IMR-90 (cell line): ENCODE measurements at regions not wholly inside any gene's neighbourhood (a gene's known extent, or its start where the extent isn't known, plus 50 kb on each side); places are given as distances from the start of the nearest gene placed in this dataset.

Experiments used
- ATAC-seq: fragments of 200-7000 bp; cut with Tn5 transposase; 2 replicates; pipeline ENCODE4 v1.9.1; 2020; ENCODE audit warnings: low read depth, mild to moderate bottlenecking, moderate library complexity
- BruUV-seq: library from RNA; stranded (reverse); fragments of 400-500 nt; replicated peaks from 2 replicates; lab custom pipeline; 2021; lab: Mats Ljungman, UMichigan
- CTCF ChIA-PET: fragments of 300-600 bp; formaldehyde crosslinking; extraction: SDS; loops from one replicate; lab custom pipeline; 2021; ENCODE audit warnings: antibody characterized with exemption; lab: Yijun Ruan, JAX
- POLR2A ChIA-PET: fragments of 300-600 bp; sonication (Branson Sonifier 250); formaldehyde crosslinking; loops from one replicate; lab custom pipeline; 2022; ENCODE audit warnings: antibody characterized with exemption; ENCODE audit not compliant: unreplicated experiment; lab: Charles Lee
- DNase-seq: peaks from one replicate; pipeline ENCODE4 v3.0.0; 2013
- H2AFZ ChIP-seq: replicated peaks from 2 replicates; pipeline ENCODE3; 2013; ENCODE audit warnings: low read length, mild to moderate bottlenecking; ENCODE audit not compliant: poor library complexity
- H2AK5ac ChIP-seq: 2 replicates; pipeline ENCODE4 v1.6.1; 2013; ENCODE audit warnings: low read depth, low read length, inconsistent platforms
- H2AK9ac ChIP-seq: replicated peaks from 2 replicates; pipeline ENCODE3; 2013; ENCODE audit warnings: mild to moderate bottlenecking, low read depth, low read length, moderate library complexity; ENCODE audit not compliant: poor library complexity
- H2BK120ac ChIP-seq: 2 replicates; pipeline ENCODE4 v1.6.1; 2013; ENCODE audit warnings: low read depth, low read length, inconsistent platforms
- H2BK15ac ChIP-seq: 3 replicates; pipeline ENCODE4 v1.6.1; 2013; ENCODE audit warnings: low read depth, low read length, inconsistent platforms
- H2BK20ac ChIP-seq: 2 replicates; pipeline ENCODE4 v1.6.1; 2013; ENCODE audit warnings: low read depth, mild to moderate bottlenecking, inconsistent platforms, low read length, moderate library complexity
- H2BK5ac ChIP-seq: 2 replicates; pipeline ENCODE4 v1.6.1; 2013; ENCODE audit warnings: mild to moderate bottlenecking, low read depth, low read length, inconsistent platforms; ENCODE audit not compliant: poor library complexity, severe bottlenecking
- H3K14ac ChIP-seq: replicated peaks from 2 replicates; pipeline ENCODE4 v1.6.1; 2013; ENCODE audit warnings: low read depth, low read length, inconsistent platforms
- H3K18ac ChIP-seq: 2 replicates; pipeline ENCODE4 v1.6.1; 2013; ENCODE audit warnings: low read depth, low read length, control low read depth
- H3K23ac ChIP-seq: 2 replicates; pipeline ENCODE4 v1.6.1; 2013; ENCODE audit warnings: low read depth, low read length, inconsistent platforms
- H3K27ac ChIP-seq: 2 replicates; pipeline ENCODE4 v1.5.1; 2013; ENCODE audit warnings: mild to moderate bottlenecking, control low read depth, low read length; ENCODE audit not compliant: insufficient read depth
- H3K27me3 ChIP-seq: 2 replicates; pipeline ENCODE4 v1.6.1; 2013; ENCODE audit warnings: low read length; ENCODE audit not compliant: control insufficient read depth, insufficient read depth
- H3K36me3 ChIP-seq: 2 replicates; pipeline ENCODE4 v1.6.1; 2013; ENCODE audit warnings: low read length, mixed read lengths; ENCODE audit not compliant: control insufficient read depth, insufficient read depth
- H3K4ac ChIP-seq: 2 replicates; pipeline ENCODE4 v1.6.1; 2013; ENCODE audit warnings: low read depth, low read length, inconsistent platforms
- H3K4me1 ChIP-seq: 2 replicates; pipeline ENCODE4 v1.6.1; 2013; ENCODE audit warnings: low read length, mixed read lengths; ENCODE audit not compliant: control insufficient read depth, insufficient read depth
- H3K4me2 ChIP-seq: 2 replicates; pipeline ENCODE4 v1.6.1; 2013; ENCODE audit warnings: low read depth, mild to moderate bottlenecking, control low read depth, low read length, moderate library complexity
- H3K4me3 ChIP-seq: 2 replicates; pipeline ENCODE4 v1.5.1; 2013; ENCODE audit warnings: low read depth, mild to moderate bottlenecking, control low read depth, low read length, moderate library complexity; ENCODE audit not compliant: insufficient read depth
- H3K56ac ChIP-seq: 2 replicates; pipeline ENCODE4 v1.6.1; 2013; ENCODE audit warnings: low read length, inconsistent platforms; ENCODE audit not compliant: insufficient read depth; ENCODE audit errors: extremely low read depth
- H3K79me1 ChIP-seq, 2 experiments: 2 replicates each; pipeline ENCODE4 v1.6.1; 2013; ENCODE audit warnings: low read length in 2 of 2, inconsistent platforms in 1 of 2, low read depth in 1 of 2
- H3K9ac ChIP-seq: 2 replicates; pipeline ENCODE4 v1.6.1; 2013; ENCODE audit warnings: low read depth, low read length, control low read depth
- H3K9me1 ChIP-seq: 2 replicates; pipeline ENCODE4 v1.6.1; 2013; ENCODE audit warnings: low read length, inconsistent platforms; ENCODE audit not compliant: insufficient read depth
- H3K9me3 ChIP-seq: 2 replicates; pipeline ENCODE4 v1.6.1; 2013; ENCODE audit warnings: low read length; ENCODE audit not compliant: control insufficient read depth, insufficient read depth
- H4K20me1 ChIP-seq: 2 replicates; pipeline ENCODE4 v1.6.1; 2013; ENCODE audit warnings: low read length, inconsistent platforms; ENCODE audit not compliant: insufficient read depth
- H4K5ac ChIP-seq: 2 replicates; pipeline ENCODE4 v1.6.1; 2013; ENCODE audit warnings: mild to moderate bottlenecking, low read depth, low read length, control low read depth
- H4K8ac ChIP-seq, 2 experiments: 2 replicates each; pipeline ENCODE4 v1.6.1; 2013; ENCODE audit warnings: low read depth in 2 of 2, low read length in 2 of 2, control low read depth in 1 of 2, inconsistent platforms in 1 of 2
- H4K91ac ChIP-seq: 2 replicates; pipeline ENCODE4 v1.6.1; 2013; ENCODE audit warnings: low read depth, low read length, inconsistent platforms; ENCODE audit not compliant: insufficient read depth
- CTCF ChIP-seq: conservative IDR thresholded peaks from 2 replicates; pipeline ENCODE4 v1.5.1; 2012; ENCODE audit warnings: mild to moderate bottlenecking, low read depth, low read length, improper control_type of control experiment
- MXI1 ChIP-seq: IDR thresholded peaks from 2 replicates; pipeline ENCODE4 v1.6.1; 2012; ENCODE audit warnings: low read depth, mild to moderate bottlenecking, low read length, moderate library complexity, borderline replicate concordance
- RAD21 ChIP-seq: IDR thresholded peaks from 2 replicates; pipeline ENCODE4 v1.6.1; 2012; ENCODE audit warnings: low read length, improper control_type of control experiment
- RCOR1 ChIP-seq: IDR thresholded peaks from 2 replicates; pipeline ENCODE4 v1.6.1; 2012; ENCODE audit warnings: mild to moderate bottlenecking, low read length, improper control_type of control experiment; ENCODE audit not compliant: insufficient replicate concordance
- RFX5 ChIP-seq: IDR thresholded peaks from 2 replicates; pipeline ENCODE4 v1.8.0; 2012; ENCODE audit warnings: low read depth, mild to moderate bottlenecking, low read length, moderate library complexity
- USF2 ChIP-seq: fragments of 150-350 bp; IDR thresholded peaks from 2 replicates; pipeline ENCODE4 v1.6.1; 2017; ENCODE audit warnings: mild to moderate bottlenecking, antibody characterized with exemption, low read length, low read depth
- WGBS, 2 experiments: methylation state at CpG; one replicate each; pipeline versions ENCODE4 v1.1.5 to v1.1.7; 2013; ENCODE audit warnings: missing lambda C conversion rate in 2 of 2; ENCODE audit not compliant: insufficient read length in 1 of 2; ENCODE audit errors: extremely low coverage in 2 of 2; 5-methylcytosine and 5-hydroxymethylcytosine counted together
- dilution Hi-C: fragments of 300-500 bp; cut with HindIII; formaldehyde crosslinking; loops from one replicate; pipeline ENCODE4 v1.14.3; 2018; ENCODE audit warnings: low sequenced_read_pairs; ENCODE audit not compliant: unreplicated experiment
- in situ Hi-C: fragments of 300-500 bp; cut with MboI; formaldehyde crosslinking; loops from 3 replicates; pipeline ENCODE4 v1.14.3; 2019; ENCODE audit warnings: low sequenced_read_pairs, inconsistent platforms, mixed read lengths
- intact Hi-C: fragments of 100-400 bp; cut with micrococcal nuclease; formaldehyde crosslinking; loops from 2 replicates; pipeline ENCODE4 v1.10.0; 2022

- Histone ChIP-seq H3K4me2 (no peak overlapping the region), H4K8ac (no peak overlapping the region), H3K14ac (no peak overlapping the region), H2AK5ac (no peak overlapping the region), H3K36me3 (no peaks in the 10 kb centered on the region), H3K4me3 (no peak overlapping the region), H3K79me1 (no peaks in the 10 kb centered on the region), H3K27me3 (no peaks in the 10 kb centered on the region; the same call in 1 of the 2 replicates), H3K18ac (no peak overlapping the region), H3K4ac (no peak overlapping the region), H3K56ac (no peak overlapping the region), H4K91ac (no peak overlapping the region), H3K9ac (no peak overlapping the region), H3K4me1 (no peaks in the 10 kb centered on the region; the same call in 1 of the 2 replicates), H3K9me3 (no peaks in the 10 kb centered on the region), H3K27ac (no peak overlapping the region), H2BK20ac (no peak overlapping the region), H4K5ac (no peak overlapping the region), H3K9me1 (no peaks in the 10 kb centered on the region; the same call in 1 of the 2 replicates), H3K23ac (no peak overlapping the region), H2BK15ac (no peak overlapping the region), H2AFZ (no peak overlapping the region), H2AK9ac (no peak overlapping the region), H4K20me1 (no peaks in the 10 kb centered on the region), H2BK5ac (no peak overlapping the region), H2BK120ac (no peak overlapping the region)
- POLR2A ChIA-PET = no interaction called here
- dilution Hi-C loops = no loop called here
- TF ChIP-seq RFX5 (no peak), RAD21 (no peak), MXI1 (no peak), USF2 (no peak), RCOR1 (no peak), CTCF (no peak)
- no CpG with 5 or more reads among the region's 4 CpGs for WGBS, 2 experiments
- no TSS peak for BruUV-seq
- intact Hi-C loops = no loop called here
- no peak for DNase-seq
- no peak for ATAC-seq
- CTCF ChIA-PET = interaction anchor here (1.6 kb wide), 1 partner anchor 173 kb away, joined by 5 read pairs; no protein-coding TSS in a partner anchor
- in situ Hi-C loops = no loop called here
Observed at GRCh38 chr9:4932681-4933080, 52.4 kb upstream of the JAK2 start.
